ENCODE measurements at regions not wholly inside any gene's neighbourhood (a gene's known extent, or its start where the extent isn't known, plus 50 kb on each side); places are given as distances from the start of the nearest gene placed in this dataset.

- H3K4me1 ChIP-seq = no peaks in the 10 kb centered on the region
- no peaks in the 10 kb centered on the region for H3K27me3 ChIP-seq (replicated peaks in 1 of 7)
- DNase-seq = no peak
- no peak for TF ChIP-seq POLR2A (IDR thresholded peaks at IDR 0.05)
- TF ChIP-seq, protein P1, sequence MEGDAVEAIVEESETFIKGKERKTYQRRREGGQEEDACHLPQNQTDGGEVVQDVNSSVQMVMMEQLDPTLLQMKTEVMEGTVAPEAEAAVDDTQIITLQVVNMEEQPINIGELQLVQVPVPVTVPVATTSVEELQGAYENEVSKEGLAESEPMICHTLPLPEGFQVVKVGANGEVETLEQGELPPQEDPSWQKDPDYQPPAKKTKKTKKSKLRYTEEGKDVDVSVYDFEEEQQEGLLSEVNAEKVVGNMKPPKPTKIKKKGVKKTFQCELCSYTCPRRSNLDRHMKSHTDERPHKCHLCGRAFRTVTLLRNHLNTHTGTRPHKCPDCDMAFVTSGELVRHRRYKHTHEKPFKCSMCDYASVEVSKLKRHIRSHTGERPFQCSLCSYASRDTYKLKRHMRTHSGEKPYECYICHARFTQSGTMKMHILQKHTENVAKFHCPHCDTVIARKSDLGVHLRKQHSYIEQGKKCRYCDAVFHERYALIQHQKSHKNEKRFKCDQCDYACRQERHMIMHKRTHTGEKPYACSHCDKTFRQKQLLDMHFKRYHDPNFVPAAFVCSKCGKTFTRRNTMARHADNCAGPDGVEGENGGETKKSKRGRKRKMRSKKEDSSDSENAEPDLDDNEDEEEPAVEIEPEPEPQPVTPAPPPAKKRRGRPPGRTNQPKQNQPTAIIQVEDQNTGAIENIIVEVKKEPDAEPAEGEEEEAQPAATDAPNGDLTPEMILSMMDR (IDR thresholded peaks at IDR 0.05 in 8 of 11, conservative IDR thresholded peaks at IDR 0.05 in 3 of 11) = no peak
- TF ChIP-seq POLR2AphosphoS5 (IDR thresholded peaks at IDR 0.05) = no peak
- no peaks in the 10 kb centered on the region for H3K36me3 ChIP-seq
- H3K4me3 ChIP-seq = no peak overlapping the region
- H3K27ac ChIP-seq = no peak overlapping the region
- intact Hi-C loops (cut with DNase I; ENCODE audit: low total_unique reads) = no loop called here
- WGBS, 5 donors = 47 to 89% (median 52%) methylated on average over 1 of the region's 1 CpG
- H3K9me3 ChIP-seq = peaks cover 0 to 24% (median 10%) of the 10 kb centered on the region in 8 donors
These were observed 999.3 kb upstream of the GRIA3 start for GRCh38 chrX:122184791-122185190.

DNA sequence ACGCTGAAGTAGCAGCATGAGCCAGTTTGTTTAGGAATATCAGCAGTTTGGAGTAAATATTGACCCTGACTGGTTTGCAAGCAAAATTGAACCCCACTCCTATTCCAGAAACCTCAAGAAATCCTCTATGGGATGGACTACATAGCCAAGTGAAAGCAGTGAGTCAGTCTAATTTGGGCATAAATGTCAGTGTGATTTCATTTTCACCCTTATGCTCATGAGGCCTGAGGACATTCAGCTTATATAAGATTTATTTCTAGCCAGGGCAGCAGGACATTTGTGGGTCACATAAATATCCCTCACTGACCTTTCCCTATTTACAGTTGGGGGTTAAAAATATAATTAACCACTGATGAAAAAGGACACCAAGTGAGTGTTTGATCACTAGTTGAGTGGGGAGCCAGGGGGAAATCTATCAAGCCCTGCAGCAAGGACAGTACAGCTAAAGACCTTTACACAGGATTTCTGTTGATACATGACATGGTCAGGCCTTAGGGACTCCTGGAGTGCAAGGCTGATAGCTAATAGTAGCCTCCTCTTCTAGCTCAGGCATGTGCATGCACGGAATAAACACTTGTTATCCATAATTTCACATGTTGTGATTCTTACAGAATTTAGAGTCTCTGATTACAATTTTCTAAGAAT lies 996.9 kb upstream of the GRIA3 start:
- WGBS, 5 donors = 51 to 86% (median 69%) methylated on average over 2 of the region's 2 CpGs
- TF ChIP-seq POLR2A (IDR thresholded peaks at IDR 0.05) (no peak), POLR2AphosphoS5 (IDR thresholded peaks at IDR 0.05) (no peak)
- TF ChIP-seq, protein P1 (IDR thresholded peaks at IDR 0.05 in 8 of 11, conservative IDR thresholded peaks at IDR 0.05 in 3 of 11) = no peak
- intact Hi-C loops (cut with DNase I; ENCODE audit: low total_unique reads) = no loop called here
- no peak overlapping the region for H3K4me3 ChIP-seq
- peaks cover 0 to 24% (median 10%) of the 10 kb centered on the region in 8 donors for H3K9me3 ChIP-seq
- no peaks in the 10 kb centered on the region for H3K27me3 ChIP-seq (replicated peaks in 1 of 7)
- no peaks in the 10 kb centered on the region for H3K4me1 ChIP-seq
- no peaks in the 10 kb centered on the region for H3K36me3 ChIP-seq
- H3K27ac ChIP-seq = no peak overlapping the region
- no peak for DNase-seq

DNA sequence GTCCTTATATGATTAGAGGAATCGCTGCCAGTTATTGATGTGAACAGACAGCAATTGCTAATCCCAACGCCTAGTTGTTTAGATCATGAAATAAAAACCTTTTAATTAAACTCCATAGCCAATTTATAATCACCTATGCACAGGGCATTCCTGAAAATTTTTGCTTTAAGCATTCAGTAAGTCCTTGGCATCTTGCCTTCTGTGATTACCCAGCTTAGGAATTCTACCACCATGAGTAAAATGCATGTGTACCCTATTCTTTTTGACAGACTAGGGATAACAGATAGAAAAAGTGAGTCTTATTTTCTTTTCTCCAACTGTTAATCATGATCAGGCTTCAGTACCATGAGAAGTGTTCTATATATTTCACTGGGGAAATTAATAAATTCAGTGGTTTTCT lies 995.3 kb upstream of the GRIA3 start:
- TF ChIP-seq POLR2A (IDR thresholded peaks at IDR 0.05) (no peak), POLR2AphosphoS5 (IDR thresholded peaks at IDR 0.05) (no peak)
- TF ChIP-seq, protein P1 (IDR thresholded peaks at IDR 0.05 in 8 of 11, conservative IDR thresholded peaks at IDR 0.05 in 3 of 11) = no peak
- Histone ChIP-seq H3K36me3 (no peaks in the 10 kb centered on the region), H3K27me3 (replicated peaks in 1 of 7) (no peaks in the 10 kb centered on the region), H3K27ac (no peak overlapping the region), H3K4me3 (no peak overlapping the region), H3K4me1 (no peaks in the 10 kb centered on the region), H3K9me3 (peaks cover 0 to 19% (median 9%) of the 10 kb centered on the region in 8 donors)
- DNase-seq = no peak
- intact Hi-C loops (cut with DNase I; ENCODE audit: low total_unique reads) = no loop called here
- WGBS, 5 donors = 62 to 78% (median 66%) methylated on average over 2 of the region's 2 CpGs

DNA sequence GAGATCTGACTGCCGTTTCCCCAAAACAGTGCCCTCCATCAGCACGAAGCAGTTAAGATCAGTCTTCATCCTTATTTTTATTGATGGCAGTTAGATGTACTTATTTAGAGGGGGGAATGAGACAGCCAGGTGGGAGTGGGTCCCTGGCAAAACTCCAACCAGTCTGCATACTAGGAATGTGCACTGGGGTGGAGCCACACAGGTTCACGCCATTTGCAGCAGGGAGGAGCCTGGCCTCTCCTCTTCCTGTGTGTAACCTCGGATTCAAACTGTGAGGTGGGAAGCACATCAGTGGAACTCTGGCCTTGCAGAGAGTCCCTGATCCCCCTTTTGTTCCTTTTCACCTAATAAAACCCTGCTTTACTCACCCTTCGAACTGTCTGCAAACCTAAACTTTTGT lies 987.7 kb upstream of the GRIA3 start:
- intact Hi-C loops (cut with DNase I; ENCODE audit: low total_unique reads) = no loop called here
- Histone ChIP-seq H3K27ac (no peak overlapping the region), H3K36me3 (no peaks in the 10 kb centered on the region), H3K27me3 (replicated peaks in 1 of 7) (no peaks in the 10 kb centered on the region), H3K4me1 (no peaks in the 10 kb centered on the region), H3K4me3 (no peak overlapping the region), H3K9me3 (no peaks in the 10 kb centered on the region)
- 37 to 69% (median 60%) methylated on average over 5 of the region's 5 CpGs for WGBS, 5 donors
- TF ChIP-seq POLR2AphosphoS5 (IDR thresholded peaks at IDR 0.05) = no peak
- TF ChIP-seq, protein P1 (IDR thresholded peaks at IDR 0.05 in 8 of 11, conservative IDR thresholded peaks at IDR 0.05 in 3 of 11) = no peak
- no peak for TF ChIP-seq POLR2A (IDR thresholded peaks at IDR 0.05)
- no peak for DNase-seq

All from spleen (tissue), 11 donors.